Chondrocyte (in vitro differentiated cells): ENCODE measurements at regions not wholly inside any gene's neighbourhood (a gene's known extent, or its start where the extent isn't known, plus 50 kb on each side); places are given as distances from the start of the nearest gene placed in this dataset.

Experiments used
- DNase-seq: peaks from one replicate; pipeline ENCODE4 v3.0.0; 2021; ENCODE audit warnings: mixed read lengths, low spot score
- H3K27ac Mint-ChIP-seq: one replicate; pipeline ENCODE4 v1.8.0; 2021; ENCODE audit warnings: mild to moderate bottlenecking, moderate library complexity, mixed read lengths; ENCODE audit not compliant: unreplicated experiment
- H3K27me3 Mint-ChIP-seq: 2 replicates; pipeline ENCODE4 v1.8.0; 2021; ENCODE audit warnings: low read depth, mixed read lengths
- H3K36me3 Mint-ChIP-seq: 2 replicates; pipeline ENCODE4 v1.8.0; 2021; ENCODE audit warnings: low read depth, mixed read lengths
- H3K4me1 Mint-ChIP-seq: 2 replicates; pipeline ENCODE4 v1.8.0; 2021; ENCODE audit warnings: low read depth, mild to moderate bottlenecking, mixed read lengths
- H3K4me3 Mint-ChIP-seq: one replicate; pipeline ENCODE4 v1.8.0; 2021; ENCODE audit warnings: mild to moderate bottlenecking, moderate library complexity, mixed read lengths; ENCODE audit not compliant: unreplicated experiment
- H3K9me3 Mint-ChIP-seq: 2 replicates; pipeline ENCODE4 v1.8.0; 2021; ENCODE audit warnings: low read depth, mixed read lengths
- TF ChIP-seq, protein P1 (sequence below): fragments of 200-600 bp; sonication (generic); IDR thresholded peaks from 2 replicates; pipeline ENCODE4 v1.5.0; 2021; ENCODE audit warnings: antibody characterized with exemption, mild to moderate bottlenecking, moderate library complexity

DNA sequence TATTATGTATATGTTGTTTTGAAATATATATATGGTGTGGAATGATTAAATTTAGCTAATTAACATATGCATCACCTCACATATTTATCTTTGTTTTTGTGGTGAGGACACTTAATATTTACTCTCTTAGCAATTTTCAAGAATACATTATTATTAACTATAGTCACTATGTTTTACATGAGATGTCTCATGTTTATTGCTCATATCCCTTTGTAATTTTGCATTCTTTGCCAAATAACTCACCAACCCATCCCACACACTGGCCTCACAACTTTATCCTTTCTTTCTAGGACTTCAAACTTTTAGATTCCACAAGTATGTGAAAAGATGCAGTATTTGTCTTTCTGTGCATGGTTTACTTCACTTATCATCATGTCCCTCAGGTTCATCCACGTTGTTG lies 950.2 kb upstream of the CADM2 start:
- Mint-ChIP-seq H3K27ac (no peak overlapping the region), H3K27me3 (peaks cover 3% of the 10 kb centered on the region), H3K4me3 (no peak overlapping the region), H3K4me1 (no peaks in the 10 kb centered on the region), H3K36me3 (peaks cover 2% of the 10 kb centered on the region), H3K9me3 (peaks cover 6% of the 10 kb centered on the region)
- TF ChIP-seq, protein P1, sequence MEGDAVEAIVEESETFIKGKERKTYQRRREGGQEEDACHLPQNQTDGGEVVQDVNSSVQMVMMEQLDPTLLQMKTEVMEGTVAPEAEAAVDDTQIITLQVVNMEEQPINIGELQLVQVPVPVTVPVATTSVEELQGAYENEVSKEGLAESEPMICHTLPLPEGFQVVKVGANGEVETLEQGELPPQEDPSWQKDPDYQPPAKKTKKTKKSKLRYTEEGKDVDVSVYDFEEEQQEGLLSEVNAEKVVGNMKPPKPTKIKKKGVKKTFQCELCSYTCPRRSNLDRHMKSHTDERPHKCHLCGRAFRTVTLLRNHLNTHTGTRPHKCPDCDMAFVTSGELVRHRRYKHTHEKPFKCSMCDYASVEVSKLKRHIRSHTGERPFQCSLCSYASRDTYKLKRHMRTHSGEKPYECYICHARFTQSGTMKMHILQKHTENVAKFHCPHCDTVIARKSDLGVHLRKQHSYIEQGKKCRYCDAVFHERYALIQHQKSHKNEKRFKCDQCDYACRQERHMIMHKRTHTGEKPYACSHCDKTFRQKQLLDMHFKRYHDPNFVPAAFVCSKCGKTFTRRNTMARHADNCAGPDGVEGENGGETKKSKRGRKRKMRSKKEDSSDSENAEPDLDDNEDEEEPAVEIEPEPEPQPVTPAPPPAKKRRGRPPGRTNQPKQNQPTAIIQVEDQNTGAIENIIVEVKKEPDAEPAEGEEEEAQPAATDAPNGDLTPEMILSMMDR, result no peak
- DNase-seq, result no peak

DNA sequence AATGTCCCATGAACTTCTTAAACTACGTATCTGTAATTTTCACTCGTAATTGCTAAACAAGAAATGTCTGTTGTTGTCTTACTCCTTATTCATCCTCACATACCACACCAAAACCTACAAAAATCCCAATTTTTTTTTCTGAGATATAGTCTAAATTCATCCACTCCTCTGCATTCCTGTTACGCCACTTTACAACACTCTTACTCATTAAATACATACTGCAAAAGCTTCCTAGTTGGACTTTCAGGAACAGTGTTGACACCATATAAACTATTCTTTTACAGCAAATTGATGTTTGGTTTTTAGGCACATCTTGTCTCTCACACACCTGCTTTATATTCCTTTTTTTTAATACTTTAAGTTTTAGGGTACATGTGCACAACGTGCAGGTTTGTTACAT lies 934.9 kb upstream of the CADM2 start:
- Mint-ChIP-seq H3K27me3 (no peaks in the 10 kb centered on the region), H3K4me3 (no peak overlapping the region), H3K9me3 (no peaks in the 10 kb centered on the region), H3K4me1 (no peaks in the 10 kb centered on the region), H3K36me3 (no peaks in the 10 kb centered on the region), H3K27ac (no peak overlapping the region)
- TF ChIP-seq, protein P1, result no peak
- DNase-seq, result no peak

DNA sequence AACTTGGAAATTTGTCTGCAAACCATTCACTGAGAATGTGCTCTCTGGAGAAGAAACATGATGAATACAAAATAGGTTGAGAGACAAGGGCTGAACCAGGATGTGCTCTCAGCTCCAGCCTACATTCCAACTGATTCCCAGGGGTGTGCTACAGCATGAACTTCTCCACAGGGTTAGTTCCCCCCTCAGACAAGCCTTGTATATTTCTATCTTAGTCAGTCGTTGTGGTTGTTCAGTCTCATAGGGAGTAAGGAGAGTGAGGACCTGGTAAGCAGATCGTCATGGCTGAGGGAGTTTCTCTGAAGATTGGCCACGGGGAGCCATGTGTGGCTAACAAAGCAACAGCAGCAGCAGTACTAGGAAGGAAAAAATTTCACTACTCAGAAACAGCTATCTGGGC lies 919.7 kb upstream of the CADM2 start:
- peaks cover 23% of the 10 kb centered on the region for H3K9me3 Mint-ChIP-seq
- no peak overlapping the region for H3K4me3 Mint-ChIP-seq
- H3K36me3 Mint-ChIP-seq, result peaks cover 3% of the 10 kb centered on the region
- TF ChIP-seq, protein P1, result no peak
- H3K27me3 Mint-ChIP-seq, result no peaks in the 10 kb centered on the region
- no peak overlapping the region for H3K27ac Mint-ChIP-seq
- no peak for DNase-seq
- peaks cover 5% of the 10 kb centered on the region for H3K4me1 Mint-ChIP-seq

DNA sequence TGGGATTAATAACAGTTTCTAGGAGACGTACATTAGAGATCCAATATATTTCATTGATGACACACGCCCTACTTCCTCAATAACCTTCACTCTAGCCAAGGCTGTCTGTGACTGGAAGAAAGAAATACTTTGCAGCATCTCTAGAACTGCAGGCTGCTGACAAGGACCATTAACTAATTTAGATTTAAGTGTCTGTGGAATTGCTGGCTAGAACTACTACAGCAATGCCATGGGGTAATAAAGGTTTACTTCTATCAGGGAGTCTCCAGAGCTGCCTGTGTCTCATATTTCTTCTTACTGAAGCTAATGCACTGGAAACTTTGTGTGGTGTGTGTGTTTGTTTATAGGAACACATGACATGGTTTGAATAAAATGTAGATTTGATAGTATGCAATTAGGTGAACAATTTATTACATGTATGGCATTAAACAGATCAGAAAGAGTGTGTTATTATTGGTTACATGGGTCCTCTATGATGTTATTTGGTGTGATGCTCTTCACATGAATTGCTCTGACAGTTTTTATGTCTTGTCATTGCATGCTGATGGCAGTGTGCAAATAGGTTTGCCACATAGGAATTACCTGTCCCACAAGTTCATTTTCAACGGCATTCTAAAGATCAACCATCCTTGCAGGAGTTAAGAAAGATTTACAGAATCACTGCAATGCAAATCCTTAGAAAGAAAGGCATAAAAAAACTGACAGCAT lies 916.2 kb upstream of the CADM2 start:
- peaks cover under 1% of the 10 kb centered on the region for H3K9me3 Mint-ChIP-seq
- H3K27me3 Mint-ChIP-seq, result no peaks in the 10 kb centered on the region
- no peak for DNase-seq

DNA sequence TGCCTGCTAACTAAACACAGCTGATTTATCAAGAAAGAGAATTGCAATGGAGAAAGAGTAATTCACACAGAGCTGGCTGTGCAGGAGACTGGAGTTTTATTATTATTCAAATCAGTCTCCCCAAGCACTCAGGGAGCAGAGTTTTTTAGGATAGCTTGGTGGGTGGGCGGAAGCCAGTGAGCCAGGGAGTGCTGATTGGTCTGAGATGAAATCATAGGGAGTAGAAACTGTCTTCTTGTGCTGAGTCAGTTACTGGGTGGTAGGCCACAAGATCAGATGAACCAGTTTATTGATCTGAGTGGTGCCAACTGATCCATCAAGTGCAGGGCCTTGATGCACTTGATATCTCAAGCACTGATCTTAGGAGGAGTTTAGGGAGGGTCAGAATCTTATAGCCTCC lies 891.9 kb upstream of the CADM2 start:
- H3K36me3 Mint-ChIP-seq, result no peaks in the 10 kb centered on the region
- TF ChIP-seq, protein P1, result no peak
- no peak overlapping the region for H3K4me3 Mint-ChIP-seq
- H3K4me1 Mint-ChIP-seq, result no peaks in the 10 kb centered on the region
- H3K27me3 Mint-ChIP-seq, result no peaks in the 10 kb centered on the region
- no peaks in the 10 kb centered on the region for H3K9me3 Mint-ChIP-seq
- DNase-seq, result no peak
- H3K27ac Mint-ChIP-seq, result no peak overlapping the region

More for the DNA sequence above, 916.2 kb upstream of the CADM2 start:
- Mint-ChIP-seq H3K4me1 (peaks cover 5% of the 10 kb centered on the region), H3K36me3 (no peaks in the 10 kb centered on the region), H3K4me3 (no peak overlapping the region), H3K27ac (no peak overlapping the region)
- TF ChIP-seq, protein P1, result no peak
